ENCODE measurements at regions not wholly inside any gene's neighbourhood (a gene's known extent, or its start where the extent isn't known, plus 50 kb on each side); places are given as distances from the start of the nearest gene placed in this dataset.
"Not testable (repeated sequence)": the region's sequence is repeated elsewhere in the genome, so short reads cannot be mapped to it uniquely, and the experiment has no call there.

GRCh38 chr5:33072296-33072695, 361.2 kb downstream of the NPR3 start:
- no peak for DNase-seq (ENCODE audit: low spot score)

GRCh38 chr5:33072726-33073125, 361.6 kb downstream of the NPR3 start:
- DNase-seq (ENCODE audit: low spot score), result no peak

- no peak for DNase-seq (ENCODE audit: low spot score)
Measured at GRCh38 chr5:33073881-33074327, 362.8 kb downstream of the NPR3 start.

GRCh38 chr5:33074548-33074947, 363.4 kb downstream of the NPR3 start:
- peak; percentile 16 for DNase-seq (ENCODE audit: low spot score)

- DNase-seq (ENCODE audit: low spot score), result no peak
Measured at GRCh38 chr5:33075731-33076130, 364.6 kb downstream of the NPR3 start.

GRCh38 chr5:33079548-33079947, 361.2 kb upstream of the TARS1 start:
- DNase-seq (ENCODE audit: low spot score), result no peak

- DNase-seq (ENCODE audit: low spot score), result no peak
Measured at GRCh38 chr5:33080287-33080686, 360.5 kb upstream of the TARS1 start.

- no peak for DNase-seq (ENCODE audit: low spot score)
Measured at GRCh38 chr5:33088176-33088575, 352.6 kb upstream of the TARS1 start.

GRCh38 chr5:33091571-33092363, 349.0 kb upstream of the TARS1 start:
- DNase-seq (ENCODE audit: low spot score), result peak; percentile 6

- no peak for DNase-seq (ENCODE audit: low spot score)
Measured at GRCh38 chr5:33092719-33093118, 348.0 kb upstream of the TARS1 start.

GRCh38 chr5:33102551-33102950, 338.2 kb upstream of the TARS1 start:
- DNase-seq (ENCODE audit: low spot score), result no peak

GRCh38 chr5:33105521-33105941, 335.2 kb upstream of the TARS1 start:
- peak; percentile 37 for DNase-seq (ENCODE audit: low spot score)

GRCh38 chr5:33110496-33110895, 330.3 kb upstream of the TARS1 start:
- not testable (repeated sequence) for DNase-seq (ENCODE audit: low spot score)

GRCh38 chr5:33114361-33114760, 326.4 kb upstream of the TARS1 start:
- DNase-seq (ENCODE audit: low spot score), result no peak

- no peak for DNase-seq (ENCODE audit: low spot score)
Measured at GRCh38 chr5:33115467-33115866, 325.3 kb upstream of the TARS1 start.

GRCh38 chr5:33118761-33119415, 321.9 kb upstream of the TARS1 start:
- DNase-seq (ENCODE audit: low spot score), result no peak

- peak; percentile 64 for DNase-seq (ENCODE audit: low spot score)
Measured at GRCh38 chr5:33120671-33121070, 320.1 kb upstream of the TARS1 start.

- DNase-seq (ENCODE audit: low spot score), result no peak
Measured at GRCh38 chr5:33129309-33129708, 311.5 kb upstream of the TARS1 start.

- no peak for DNase-seq (ENCODE audit: low spot score)
Measured at GRCh38 chr5:33136785-33137184, 304.0 kb upstream of the TARS1 start.

GRCh38 chr5:33138145-33138544, 302.6 kb upstream of the TARS1 start:
- DNase-seq (ENCODE audit: low spot score), result not testable (repeated sequence)

- DNase-seq (ENCODE audit: low spot score), result no peak
Measured at GRCh38 chr5:33143405-33144123, 297.2 kb upstream of the TARS1 start.

GRCh38 chr5:33146881-33147280, 293.9 kb upstream of the TARS1 start:
- DNase-seq (ENCODE audit: low spot score), result no peak

GRCh38 chr5:33148076-33148513, 292.7 kb upstream of the TARS1 start:
- peak; percentile 69 for DNase-seq (ENCODE audit: low spot score)
